Epithelial cell of proximal tubule (primary cell): ENCODE measurements at regions not wholly inside any gene's neighbourhood (a gene's known extent, or its start where the extent isn't known, plus 50 kb on each side); places are given as distances from the start of the nearest gene placed in this dataset.

ENCODE experiments used
- DNase-seq: peaks from one replicate; pipeline ENCODE4 v3.0.0-alpha.2; 2011; ENCODE audit warnings: low read depth
- H3K4me3 ChIP-seq: 2 replicates; pipeline ENCODE4 v1.5.1; 2011; ENCODE audit warnings: low read depth, mild to moderate bottlenecking, low read length
- TF ChIP-seq, protein P1 (sequence below): conservative IDR thresholded peaks from 2 replicates; pipeline ENCODE4 v1.5.1; 2012; ENCODE audit warnings: low read depth, mild to moderate bottlenecking, low read length

GRCh38 chr15:67011617-67012005 is 53.8 kb upstream of the SMAD3 start:
- no peak overlapping the region for H3K4me3 ChIP-seq
- TF ChIP-seq, protein P1, sequence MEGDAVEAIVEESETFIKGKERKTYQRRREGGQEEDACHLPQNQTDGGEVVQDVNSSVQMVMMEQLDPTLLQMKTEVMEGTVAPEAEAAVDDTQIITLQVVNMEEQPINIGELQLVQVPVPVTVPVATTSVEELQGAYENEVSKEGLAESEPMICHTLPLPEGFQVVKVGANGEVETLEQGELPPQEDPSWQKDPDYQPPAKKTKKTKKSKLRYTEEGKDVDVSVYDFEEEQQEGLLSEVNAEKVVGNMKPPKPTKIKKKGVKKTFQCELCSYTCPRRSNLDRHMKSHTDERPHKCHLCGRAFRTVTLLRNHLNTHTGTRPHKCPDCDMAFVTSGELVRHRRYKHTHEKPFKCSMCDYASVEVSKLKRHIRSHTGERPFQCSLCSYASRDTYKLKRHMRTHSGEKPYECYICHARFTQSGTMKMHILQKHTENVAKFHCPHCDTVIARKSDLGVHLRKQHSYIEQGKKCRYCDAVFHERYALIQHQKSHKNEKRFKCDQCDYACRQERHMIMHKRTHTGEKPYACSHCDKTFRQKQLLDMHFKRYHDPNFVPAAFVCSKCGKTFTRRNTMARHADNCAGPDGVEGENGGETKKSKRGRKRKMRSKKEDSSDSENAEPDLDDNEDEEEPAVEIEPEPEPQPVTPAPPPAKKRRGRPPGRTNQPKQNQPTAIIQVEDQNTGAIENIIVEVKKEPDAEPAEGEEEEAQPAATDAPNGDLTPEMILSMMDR: no peak
- DNase-seq: no peak

- no peak for DNase-seq
- H3K4me3 ChIP-seq: no peak overlapping the region
- TF ChIP-seq, protein P1: no peak
These were observed 51.7 kb upstream of the SMAD3 start for GRCh38 chr15:67013696-67014095.
